Astrocyte (in vitro differentiated cells and primary cell): ENCODE measurements at regions not wholly inside any gene's neighbourhood (a gene's known extent, or its start where the extent isn't known, plus 50 kb on each side); places are given as distances from the start of the nearest gene placed in this dataset.

Experiments used
- CTCF ChIP-seq: IDR thresholded peaks from 2 replicates; pipeline ENCODE4 v1.5.1; 2011; ENCODE audit warnings: low read depth, mild to moderate bottlenecking, inconsistent platforms, low read length, moderate library complexity; ENCODE audit not compliant: insufficient read depth
- EZH2 ChIP-seq: IDR thresholded peaks from 2 replicates; pipeline ENCODE4 v1.6.1; 2012; ENCODE audit warnings: mild to moderate bottlenecking, low read length, inconsistent platforms; ENCODE audit not compliant: insufficient read depth

DNA sequence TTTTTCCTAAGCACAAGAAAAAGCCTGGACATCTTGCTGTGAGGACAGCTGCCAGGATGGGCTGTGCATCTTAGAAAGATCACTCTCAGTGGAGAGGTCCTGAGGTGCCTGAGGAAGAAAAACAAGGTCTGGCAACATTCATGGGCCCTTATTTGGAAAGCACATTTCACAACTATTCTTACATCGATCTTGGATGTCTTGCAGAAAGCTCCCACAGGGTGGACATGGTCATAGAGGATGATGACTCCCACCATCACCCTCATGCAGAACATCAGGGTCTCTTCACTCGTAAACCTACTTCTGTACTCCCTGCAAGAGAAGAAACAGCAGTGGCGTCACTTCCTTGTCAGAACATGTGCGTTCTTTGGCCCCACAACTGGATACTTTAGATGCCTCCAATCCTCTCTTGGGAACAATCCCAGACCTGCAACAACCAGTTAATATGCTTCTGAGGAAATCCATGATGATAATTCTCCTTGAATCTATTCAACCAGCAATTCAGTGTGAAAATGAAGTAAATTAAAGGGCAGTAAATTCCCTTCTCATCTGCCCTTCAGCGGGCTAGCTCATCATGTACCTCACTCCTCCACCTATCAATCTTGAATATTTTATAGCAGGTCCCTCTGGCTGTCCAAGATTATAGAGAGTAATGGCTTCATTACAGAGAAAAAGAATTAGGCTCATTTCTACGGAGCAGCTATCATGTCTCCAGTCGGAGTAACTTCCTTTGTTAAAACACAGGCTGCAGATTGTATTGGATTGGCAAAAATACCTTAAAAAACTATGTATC is 106.2 kb downstream of the CYRIA start:
- no peak for TF ChIP-seq CTCF
- TF ChIP-seq EZH2, result no peak
